HG02938 (cell line): ENCODE measurements at regions not wholly inside any gene's neighbourhood (a gene's known extent, or its start where the extent isn't known, plus 50 kb on each side); places are given as distances from the start of the nearest gene placed in this dataset.
A peak's percentile ranks its signal among the peaks of the same experiment; 100 is the strongest.
"Not testable (repeated sequence)": the region's sequence is repeated elsewhere in the genome, so short reads cannot be mapped to it uniquely, and the experiment has no call there.

Experiments used
- ATAC-seq: cut with Tn5 transposase; IDR thresholded peaks from one replicate; pipeline ENCODE4 v1.9.1; 2021; ENCODE audit warnings: mild to moderate bottlenecking, moderate library complexity; ENCODE audit not compliant: unreplicated experiment

DNA sequence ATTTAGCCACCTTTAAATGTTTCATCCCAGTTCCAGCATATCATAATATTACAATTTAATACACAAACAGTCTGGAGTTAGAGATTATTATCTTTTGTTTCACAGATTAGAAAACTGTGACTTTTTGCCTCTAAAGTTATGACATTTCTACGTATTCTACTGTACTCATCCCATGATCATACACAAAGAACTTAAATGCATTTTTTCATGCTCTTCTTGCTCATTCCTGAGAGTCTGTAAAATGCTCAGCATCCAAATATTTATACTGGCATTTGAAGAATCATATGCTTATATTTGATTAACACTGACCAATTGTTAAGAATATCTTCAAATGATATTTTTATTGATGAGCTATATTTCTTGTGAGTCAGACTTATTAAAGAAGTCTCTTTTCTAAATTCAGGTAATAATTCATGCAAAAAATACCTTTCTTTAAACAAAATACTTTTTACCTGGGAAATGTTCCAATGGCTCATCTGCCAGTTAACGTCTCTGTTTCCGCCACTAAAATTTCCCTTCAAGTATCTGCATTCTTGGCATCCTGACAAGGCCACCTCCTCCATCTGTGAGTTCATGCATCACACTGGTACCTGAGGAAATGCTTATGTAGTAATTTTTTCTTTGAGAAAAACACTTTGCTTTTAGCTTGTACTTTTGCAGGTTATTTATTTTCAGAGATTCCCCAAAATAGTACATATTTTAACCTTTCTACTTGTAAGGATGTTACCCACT, 139.6 kb upstream of the RASA1 start:
- no peak for ATAC-seq

DNA sequence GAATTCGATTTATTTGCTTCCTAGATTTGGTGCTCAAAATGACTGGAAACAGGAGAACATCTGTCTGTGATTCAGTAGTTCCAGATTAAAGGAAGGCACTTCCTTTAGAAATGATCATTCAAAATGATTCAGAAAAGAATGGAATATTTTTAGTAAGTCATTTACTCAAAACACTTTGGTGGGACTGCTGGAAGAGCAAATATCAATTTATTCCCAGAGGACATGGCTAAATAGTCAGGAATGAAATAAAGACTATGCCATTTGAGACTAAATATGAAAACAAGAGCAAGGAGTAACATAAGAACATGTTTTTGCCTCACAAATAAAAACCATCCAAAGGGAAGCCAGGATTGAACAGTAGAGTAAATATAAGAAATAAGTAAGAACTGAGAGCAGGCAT, 138.6 kb upstream of the RASA1 start:
- no peak for ATAC-seq

DNA sequence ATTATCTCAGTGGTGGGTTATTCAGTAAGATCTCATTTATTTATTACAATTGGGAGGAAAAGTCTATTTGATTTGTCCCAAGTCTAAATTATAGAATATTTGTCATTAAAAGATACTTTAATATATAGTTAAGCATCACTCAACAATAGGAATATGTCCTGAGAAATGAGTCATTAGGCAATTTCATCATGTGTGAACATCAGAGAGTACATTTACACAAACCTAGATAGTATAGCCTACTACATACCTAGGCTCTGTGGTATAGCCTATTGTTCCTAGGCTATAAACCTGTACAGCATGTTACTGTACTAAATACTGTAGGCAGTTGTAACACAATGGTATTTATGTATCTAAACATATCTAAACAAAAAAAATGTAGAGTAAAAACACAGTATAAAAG, 135.0 kb upstream of the RASA1 start:
- ATAC-seq = no peak

DNA sequence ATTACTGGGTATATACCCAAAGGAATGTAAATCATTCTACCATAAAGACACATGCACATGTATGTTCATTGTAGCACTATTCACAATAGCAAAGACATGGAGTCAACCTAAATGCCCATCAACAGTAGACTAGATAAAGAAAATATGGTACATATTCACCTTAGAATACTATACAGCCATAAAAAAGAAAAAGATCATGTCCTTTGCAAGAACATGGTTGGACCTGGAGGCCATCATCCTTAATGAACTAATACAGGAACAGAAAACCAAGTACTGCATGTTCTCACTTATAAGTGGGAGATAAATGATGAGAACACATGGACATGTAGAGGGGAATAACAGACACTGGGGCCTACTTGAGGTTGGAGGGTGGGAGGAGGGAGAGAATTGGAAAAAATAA, 133.2 kb upstream of the RASA1 start:
- not testable (repeated sequence) for ATAC-seq

DNA sequence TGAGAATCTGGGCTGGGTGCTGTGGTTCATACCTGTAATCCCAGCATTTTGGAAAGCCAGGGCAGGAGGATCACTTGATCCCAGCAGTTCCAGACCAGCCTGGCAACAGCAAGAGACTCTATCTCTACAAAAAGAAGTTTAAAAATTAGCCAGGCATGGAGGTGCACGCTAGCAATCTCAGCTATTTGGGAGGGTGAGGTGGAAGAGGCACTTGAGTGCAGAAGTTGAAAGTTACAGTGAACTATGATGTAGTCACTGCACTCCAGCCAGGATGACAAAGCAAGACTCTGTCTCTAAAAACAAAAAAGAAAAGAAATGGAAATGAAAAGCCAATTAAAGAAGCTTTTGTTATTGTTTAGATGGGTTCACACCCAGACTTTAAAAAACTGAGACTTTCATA, 131.6 kb upstream of the RASA1 start:
- ATAC-seq = no peak

DNA sequence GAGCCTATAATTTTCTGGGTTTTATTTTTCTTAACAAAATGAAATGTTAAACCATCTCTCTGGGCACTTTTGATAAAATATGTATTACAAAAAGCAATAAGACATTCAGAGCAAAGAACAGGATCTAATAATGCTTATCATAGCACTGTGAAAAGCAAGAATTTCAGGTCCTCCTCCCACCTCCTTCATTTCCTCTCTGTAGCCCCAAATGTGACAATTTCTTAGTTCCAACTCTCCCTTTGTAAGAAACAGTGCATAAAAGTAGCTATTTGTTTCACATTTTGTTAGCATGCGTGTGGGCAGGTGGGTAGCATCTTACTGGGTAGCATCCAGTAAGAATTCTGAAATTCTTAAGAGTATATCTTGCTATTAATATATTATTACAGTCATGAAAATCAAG, 130.9 kb upstream of the RASA1 start:
- peak; percentile 39 for ATAC-seq

DNA sequence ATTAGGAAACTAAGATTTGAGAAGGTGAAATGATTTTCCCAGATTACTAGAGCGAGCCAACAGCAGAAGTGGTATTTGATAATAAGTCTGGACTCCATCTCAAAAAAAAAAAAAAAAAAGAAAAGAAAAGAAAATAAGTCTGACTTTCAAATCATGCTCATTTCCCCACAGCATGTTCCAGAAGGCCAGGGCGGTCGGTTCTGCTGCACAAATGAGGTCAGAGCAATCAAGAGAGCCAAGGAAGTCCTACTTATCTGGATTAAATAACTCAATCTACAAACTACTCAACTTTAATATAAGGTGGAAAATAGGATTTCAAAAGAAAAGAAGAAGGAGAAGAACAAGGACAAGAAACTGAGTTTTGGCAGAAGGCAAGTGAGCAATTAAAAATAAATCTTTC, 130.4 kb upstream of the RASA1 start:
- no peak for ATAC-seq

DNA sequence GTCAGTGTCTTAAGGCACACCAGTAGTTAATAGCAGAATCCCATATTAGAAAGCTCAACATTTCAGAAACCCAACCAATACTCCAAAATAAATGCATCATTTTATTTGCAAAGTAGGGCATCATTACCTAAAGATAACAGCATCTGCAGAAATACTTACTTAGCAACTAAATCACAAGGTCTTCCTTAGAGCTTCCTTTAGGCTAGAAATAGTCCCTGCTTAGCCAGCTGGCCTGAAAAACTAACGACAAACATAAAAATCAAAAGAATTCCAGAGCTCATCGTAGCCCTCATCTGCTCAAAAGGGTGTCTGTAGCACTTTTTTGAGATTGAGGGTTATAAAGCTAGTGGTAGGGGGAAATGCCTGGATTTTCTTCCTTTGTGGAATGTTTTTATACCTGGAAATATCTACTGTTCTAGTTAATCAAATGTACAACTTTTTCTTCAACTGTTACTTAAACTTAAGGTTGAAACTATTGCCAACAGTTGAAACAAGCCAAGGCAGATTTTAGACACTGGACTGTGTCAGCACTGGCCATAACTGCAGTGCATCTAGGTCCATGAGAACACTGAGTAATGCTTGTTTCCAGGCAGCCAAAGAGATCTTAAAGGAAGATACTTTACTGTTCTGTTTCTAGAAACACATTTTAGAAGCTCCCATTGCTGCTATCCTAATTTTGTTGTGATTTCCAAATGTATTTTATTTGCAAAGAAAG, 129.4 kb upstream of the RASA1 start:
- no peak for ATAC-seq

DNA sequence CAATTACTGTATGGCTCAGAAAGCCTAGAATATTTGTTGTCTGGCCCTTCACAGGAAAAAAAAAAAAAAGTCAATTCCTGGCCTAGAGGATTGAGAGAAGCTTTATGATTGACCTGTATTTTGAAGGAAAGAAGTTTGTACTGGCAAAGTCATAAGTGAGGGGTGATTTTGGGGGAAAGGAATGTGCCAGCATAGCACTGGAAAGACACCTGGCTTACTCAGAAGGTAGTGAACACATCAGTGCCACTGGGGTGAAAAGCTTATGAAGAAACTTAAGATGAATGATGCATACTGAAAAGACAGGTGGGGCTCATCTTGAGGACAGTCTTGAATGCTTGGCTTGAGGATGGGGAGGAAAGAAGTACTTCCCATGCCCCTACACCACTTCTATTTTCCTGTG, 127.9 kb upstream of the RASA1 start:
- ATAC-seq = no peak

DNA sequence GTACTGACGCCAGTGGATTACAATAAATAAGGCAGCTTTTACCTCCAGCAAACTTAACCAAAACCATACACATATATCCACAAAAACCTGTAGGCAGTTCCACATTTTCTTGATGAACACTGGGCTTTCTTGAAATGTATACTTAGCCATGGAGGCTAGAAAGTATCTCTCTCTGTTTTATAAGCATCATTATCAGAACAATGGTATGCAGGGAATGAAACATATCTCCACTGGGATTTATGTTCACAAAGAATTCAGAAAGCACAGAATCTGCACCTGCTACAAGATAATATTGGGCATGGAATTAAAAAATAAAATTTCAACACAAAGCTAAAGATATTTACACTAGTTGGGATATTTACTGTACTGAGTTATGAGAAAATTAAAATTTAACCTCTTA, 126.1 kb upstream of the RASA1 start:
- no peak for ATAC-seq

DNA sequence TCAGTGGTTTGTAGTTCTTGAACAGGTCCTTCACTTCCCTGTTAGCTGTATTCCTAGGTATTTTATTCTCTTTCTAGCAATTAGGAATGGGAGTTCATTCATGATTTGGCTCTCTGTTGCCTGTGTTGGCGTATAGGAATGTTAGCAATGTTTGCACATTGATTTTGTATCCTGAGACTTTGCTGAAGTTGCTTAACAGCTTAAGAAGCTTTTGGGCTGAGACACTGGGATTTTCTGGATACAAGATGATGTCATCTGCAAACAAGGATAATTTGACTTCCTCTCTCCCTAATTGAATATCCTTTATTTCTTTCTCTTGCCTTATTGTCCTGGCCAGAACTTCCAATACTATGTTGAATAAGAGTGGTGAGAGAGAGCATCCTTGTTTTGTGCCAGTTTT, 121.8 kb upstream of the RASA1 start:
- ATAC-seq = not testable (repeated sequence)

DNA sequence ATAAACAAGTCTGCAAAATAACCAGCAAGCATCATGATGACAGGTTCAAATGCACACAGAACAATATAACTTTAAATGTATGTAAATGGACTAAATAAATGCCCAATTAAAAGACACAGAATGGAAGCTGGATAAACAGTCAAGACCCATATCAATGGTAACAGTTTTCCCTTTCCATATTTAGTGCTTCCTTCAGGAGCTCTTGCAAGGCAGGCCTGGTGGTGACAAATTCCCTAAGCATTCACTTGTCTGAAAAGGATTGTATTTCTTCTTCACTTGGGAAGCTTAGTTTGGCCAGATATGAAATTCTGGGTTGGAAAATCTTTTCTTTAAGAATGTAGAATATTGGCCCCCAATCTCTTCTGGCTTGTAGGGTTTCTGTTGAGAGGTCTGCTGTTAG, 120.2 kb upstream of the RASA1 start:
- ATAC-seq = no peak

DNA sequence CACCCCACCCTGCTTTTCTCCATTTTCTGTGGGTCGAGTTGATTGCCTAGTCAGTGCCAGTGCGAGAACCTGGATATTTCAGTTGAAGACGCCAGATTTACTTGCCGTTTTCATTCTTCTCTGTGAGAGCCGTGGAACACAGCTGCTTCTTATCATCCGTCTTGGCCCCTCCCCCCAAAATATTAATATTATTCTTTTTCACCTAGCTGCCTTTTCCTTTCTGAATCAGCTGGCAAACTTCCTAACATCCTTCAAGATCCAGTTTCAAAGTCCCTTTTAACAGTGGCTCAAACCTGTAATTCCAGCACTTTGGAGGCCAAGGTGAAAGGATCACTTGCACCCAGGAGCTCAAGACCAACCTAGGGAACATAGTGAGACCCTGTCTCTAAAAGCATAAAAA, 117.1 kb upstream of the RASA1 start:
- no peak for ATAC-seq

DNA sequence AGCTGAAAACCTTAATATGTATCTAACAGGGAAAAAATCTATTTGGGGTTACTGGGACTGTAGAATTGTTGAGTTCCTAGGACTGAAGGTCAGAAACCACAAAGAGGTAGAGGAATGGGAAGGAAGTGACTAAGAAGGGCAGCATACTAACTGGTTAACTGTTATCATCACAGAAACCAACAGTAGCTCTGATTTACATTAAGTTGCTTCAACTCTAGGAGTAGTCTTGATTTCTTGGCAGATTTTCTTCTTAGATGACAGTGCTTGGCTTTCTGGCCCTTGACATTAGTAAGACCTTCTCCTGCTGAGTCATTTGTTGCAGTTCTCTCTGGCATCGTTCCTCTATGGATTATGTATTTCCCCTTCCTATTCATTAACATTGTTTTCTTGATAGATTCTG, 116.1 kb upstream of the RASA1 start:
- peak; percentile 53 for ATAC-seq

DNA sequence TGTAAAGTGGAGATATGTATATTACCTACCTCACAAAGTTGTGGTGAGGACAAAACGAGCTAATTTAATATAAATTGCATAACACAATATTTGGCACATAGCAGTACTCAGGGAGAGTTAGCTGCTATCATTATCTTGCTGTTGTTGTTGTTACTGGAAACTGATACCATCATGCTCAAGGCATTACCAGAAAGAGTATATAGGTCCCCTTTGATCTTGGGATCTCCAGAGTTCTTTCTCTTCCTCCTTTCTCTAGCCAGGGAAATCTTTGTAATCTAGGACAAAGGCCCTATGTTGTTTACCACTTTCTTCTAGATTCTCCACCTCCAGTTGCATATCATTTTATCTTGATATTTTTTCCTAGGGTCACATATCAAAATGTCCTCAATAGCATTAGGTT, 114.8 kb upstream of the RASA1 start:
- no peak for ATAC-seq

DNA sequence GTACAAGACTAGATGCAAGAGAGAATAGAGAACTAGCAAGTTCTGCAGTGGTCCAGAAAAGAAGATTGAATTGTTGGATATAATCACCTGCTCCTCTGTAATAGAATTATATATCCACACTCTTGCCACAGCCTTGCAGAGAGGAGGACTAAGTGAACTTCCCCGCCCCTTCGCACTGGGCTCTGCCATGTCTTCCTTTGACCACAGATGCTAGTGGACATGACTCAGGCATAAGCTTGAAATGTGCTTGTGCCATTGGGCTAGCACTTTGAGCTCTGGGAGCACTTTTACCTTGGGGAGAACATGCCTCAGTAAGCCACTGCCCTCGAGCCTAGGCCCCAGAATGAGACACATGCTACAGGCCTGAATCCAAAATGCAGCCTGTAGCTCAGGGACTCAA, 113.5 kb upstream of the RASA1 start:
- no peak for ATAC-seq

DNA sequence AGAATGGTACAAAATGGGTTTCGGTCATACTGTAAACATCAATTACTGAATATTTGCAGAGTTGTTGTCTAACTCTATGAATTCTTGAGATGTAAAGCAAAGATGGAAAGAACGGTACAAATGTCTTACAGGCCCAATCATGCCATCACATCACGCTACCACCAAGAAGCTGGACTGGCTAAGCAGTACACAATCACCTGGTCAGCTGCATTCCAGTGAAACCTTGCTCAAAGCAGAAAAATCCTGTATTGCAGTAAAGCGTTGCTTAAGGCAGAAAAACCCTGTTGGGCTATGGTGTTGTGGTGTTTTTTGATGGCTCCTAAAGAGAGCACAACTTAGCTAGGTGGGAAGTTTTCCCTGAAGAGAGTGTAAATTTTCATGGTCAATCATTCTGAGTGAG, 112.6 kb upstream of the RASA1 start:
- ATAC-seq = no peak

DNA sequence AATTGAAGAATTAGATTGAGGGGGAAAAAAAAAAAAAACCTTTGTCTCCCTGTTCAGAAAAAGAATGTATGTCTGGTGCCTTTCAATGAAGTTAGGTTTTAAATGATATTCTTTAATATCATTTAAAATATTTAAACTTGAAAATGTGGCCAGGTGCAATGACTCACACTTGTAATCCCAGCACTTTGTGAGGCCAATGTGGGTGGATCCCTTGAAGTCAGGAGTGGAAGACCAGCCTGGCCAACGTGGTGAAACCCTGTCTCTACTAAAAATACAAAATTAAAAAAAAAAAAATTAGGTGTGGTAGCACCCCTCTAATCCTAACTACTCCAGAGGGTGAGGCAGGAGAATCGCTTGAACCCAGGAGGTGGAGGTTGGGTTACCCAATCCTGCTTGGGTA, 111.1 kb upstream of the RASA1 start:
- ATAC-seq = no peak

DNA sequence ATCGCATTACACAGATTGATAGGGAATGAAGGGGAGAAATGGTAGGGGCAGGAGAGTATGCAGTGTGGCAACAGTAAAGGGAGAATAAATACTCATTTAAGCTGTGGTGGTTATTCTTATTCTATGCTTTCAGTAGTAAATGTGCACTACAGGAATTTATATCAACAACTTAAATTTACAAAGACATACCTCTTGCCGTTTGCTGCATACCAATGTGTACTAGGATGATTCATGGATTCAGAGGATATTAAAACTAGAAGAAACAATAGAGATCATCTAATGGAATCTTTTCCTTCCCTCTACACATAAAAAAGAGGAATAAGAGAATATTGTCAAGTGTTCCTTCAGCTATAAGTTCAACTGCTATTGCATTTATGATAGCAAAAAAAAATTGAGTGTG, 103.3 kb upstream of the RASA1 start:
- ATAC-seq = no peak

DNA sequence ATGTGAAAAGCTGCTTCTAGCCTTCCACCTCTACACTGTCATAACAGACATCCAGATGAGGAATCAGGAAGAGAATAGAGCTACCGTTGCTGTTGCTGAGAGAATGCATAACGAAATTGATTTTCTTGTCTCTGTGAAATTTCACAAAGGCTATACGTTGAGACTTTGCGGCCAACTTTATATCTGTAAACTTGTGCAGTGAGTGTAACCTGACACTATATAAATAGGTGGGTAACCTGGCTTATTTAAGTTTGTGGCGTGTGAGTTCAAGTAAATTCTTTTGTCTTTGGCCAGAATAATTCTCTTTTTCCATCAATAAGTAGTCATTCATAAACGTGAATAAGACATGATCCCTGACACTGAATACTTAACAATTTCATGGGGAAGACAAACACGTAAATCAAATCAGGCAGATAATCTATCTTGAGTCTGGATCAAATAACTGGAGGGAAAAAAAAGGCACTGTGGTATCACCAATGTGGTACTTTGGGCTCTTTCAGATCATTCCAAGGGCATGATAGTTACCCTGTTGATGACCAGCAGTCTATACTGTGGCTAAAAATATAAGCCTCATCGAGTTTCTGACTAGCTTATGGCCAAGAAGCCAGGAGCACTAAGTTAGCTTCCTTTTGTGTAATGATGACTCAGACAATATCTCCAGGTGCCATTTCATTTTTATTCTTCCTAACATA, 98.2 kb upstream of the RASA1 start:
- ATAC-seq = no peak

DNA sequence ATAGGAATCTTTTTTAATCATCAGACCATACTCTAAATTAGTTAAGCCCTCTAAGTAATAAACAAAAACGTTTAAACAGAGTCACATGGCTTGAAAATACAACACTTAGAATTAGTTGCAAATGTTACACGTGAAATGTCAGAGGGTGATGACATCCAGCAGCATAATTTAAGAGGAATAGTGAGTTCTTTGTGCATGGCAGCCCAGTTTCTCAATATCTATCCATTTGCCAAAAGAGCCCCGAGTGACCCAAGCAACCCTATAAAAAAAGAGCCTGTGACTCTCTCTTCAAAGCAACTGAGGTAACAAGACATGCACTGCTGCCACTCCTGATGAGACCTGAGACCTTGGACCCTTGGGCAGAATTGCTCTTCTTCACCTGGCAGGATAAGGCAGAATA, 96.9 kb upstream of the RASA1 start:
- no peak for ATAC-seq

DNA sequence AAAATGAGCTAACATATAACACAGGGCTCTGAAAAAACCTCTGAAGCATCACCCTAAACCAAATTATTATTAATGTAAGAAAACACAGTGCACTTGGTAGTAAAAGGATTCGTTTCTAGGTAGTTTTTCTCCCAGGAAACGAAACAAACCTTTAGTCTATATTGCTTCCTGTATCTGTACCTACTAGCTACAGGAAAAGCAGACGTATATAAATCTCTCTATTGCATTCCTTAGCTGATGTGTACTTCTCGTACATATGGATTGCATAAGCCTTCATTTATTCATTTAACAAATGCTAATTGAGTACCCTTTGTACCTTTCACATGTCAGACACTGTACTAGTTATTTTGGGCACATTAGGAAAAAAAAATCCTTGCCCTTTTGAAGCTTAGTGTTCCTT, 85.0 kb upstream of the RASA1 start:
- no peak for ATAC-seq
